ENCODE measurements at regions not wholly inside any gene's neighbourhood (a gene's known extent, or its start where the extent isn't known, plus 50 kb on each side); places are given as distances from the start of the nearest gene placed in this dataset.
"Not testable (repeated sequence)": the region's sequence is repeated elsewhere in the genome, so short reads cannot be mapped to it uniquely, and the experiment has no call there.

DNA sequence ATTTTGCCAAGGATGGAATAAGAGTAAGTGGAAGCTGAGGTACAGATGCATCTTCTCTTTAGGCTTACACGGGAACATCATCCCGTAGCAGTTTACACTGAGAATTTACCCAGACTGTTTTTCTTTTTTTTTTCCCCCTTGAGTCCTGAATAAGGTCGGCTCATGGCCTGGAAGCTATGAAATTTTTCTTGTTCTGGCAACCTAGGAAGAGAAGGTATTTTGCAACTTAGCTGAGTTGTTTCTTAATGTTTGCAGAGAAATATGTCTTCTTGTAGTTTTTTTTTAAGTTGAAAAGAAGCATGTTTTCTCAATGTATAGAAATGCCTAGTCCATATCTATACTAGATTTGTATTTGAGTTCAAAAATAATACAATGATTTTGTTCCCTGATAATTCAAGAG is 712.5 kb downstream of the TDRD15 start:
- DNase-seq (ENCODE audit: extremely low read depth in 1 of 11, low read depth in 9 of 11, low spot score in 4 of 11): no peak

DNA sequence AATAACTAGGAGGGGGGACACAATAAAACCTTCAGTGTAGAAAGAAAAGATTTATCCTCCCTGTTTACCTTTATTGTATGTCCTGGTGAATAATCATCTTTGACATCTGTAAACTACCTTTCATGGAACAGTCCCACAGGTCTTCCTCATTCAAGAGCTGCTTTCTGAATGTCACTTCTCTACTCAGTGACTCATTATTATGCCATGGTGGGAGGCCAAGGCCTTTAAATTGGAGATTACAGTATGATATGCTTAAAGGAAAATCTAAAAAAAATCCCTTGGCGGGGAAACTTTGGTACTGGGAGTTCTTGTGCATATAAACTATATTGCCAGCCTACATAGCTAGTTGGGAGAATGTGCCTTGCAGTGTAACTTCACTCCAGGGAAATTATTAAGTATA is 713.0 kb downstream of the TDRD15 start:
- no peak for DNase-seq (ENCODE audit: extremely low read depth in 1 of 11, low read depth in 9 of 11, low spot score in 4 of 11)

DNA sequence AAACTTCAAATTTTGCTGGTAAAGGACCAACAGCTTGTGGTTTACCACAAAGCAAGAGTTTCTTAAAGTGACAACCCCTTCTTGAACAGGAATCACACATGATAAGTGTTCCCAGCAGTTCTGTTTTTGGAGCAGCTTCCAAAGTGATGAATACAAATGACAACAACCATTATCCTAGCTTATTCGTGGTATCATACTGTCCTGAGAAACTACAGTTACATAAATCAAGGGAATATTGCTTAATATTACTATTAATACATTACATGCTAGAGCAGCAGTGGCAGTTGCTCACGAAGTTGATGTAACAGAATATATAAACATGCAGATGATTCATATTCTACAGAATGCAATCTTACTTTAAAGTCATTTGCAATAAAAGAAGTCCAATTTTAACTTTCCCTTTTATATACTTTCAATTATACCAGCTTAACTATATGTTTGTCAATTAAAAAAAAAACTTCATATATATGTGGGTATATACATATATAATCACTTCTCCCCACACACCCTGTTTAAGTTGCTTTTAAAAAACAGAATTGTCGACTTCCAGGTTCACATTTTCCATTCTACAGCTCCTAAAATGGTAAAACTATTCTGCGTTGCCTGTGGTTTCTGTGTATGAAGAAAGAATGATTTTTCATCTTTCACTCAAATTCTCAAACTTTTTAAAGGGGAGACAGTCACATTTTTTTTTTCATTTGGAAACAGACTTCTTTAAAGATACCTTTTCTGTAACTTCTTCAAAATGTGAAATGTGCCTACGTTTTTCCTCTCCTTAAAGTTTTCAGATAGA is 713.6 kb downstream of the TDRD15 start:
- no peak for DNase-seq (ENCODE audit: extremely low read depth in 1 of 11, low read depth in 9 of 11, low spot score in 4 of 11)

DNA sequence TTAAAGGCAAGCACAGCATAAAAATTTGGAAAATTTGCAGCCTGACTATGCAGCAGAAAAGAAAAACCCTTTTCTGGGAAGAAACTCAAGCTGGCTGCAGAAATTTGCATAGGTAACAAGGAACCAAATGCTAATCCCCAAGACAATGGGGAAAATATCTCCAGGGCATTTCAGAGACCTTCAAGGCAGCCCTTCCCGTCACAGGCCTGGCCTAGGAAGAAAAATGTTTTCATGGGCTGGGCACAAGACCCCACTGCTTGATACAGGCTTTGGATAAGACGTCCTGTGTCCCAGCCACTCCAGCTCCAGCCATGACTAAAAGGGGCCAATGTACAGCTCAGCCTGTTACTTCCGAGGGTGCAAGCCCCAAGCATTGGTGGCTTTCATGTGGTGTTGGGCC is 717.6 kb downstream of the TDRD15 start:
- no peak for DNase-seq (ENCODE audit: extremely low read depth in 1 of 11, low read depth in 9 of 11, low spot score in 4 of 11)

DNA sequence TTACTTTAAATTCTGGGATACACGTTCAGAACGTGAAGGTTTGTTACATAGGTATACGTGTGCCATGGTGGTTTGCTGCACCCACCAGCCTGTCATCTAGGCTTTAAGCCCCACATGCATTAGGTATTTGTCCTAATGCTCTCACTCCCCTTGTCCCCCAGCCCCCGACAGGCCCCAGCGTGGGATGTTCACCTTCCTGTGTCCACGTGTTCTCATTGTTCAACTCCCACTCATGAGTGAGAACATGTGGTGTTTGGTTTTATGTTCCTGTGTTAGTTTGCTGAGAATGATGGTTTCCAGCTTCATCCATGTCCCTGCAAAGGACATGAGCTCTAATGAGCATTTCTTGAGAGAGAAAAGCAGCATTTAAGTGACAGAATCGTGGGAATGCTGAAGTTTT is 726.6 kb downstream of the TDRD15 start:
- not testable (repeated sequence) for DNase-seq (ENCODE audit: extremely low read depth in 1 of 11, low read depth in 9 of 11, low spot score in 4 of 11)

DNA sequence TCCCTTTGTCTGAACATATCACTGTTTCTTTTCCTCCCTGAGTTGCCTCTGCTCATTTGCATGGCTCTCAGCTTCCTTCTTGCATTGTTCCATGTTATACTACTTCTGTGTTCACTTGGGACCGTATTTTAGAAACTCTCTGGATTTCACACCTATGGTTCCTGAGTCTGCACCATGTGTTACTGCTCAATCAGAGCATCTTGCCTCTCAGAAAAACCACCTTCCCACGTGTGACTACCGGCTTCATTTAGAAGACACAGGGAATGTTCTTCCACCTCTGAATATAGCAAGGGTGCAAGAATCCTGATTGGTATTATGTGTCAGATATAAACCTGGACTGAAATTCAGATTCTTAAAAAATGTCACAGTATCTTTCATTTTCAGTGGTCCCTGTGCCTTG is 731.2 kb downstream of the TDRD15 start:
- DNase-seq (ENCODE audit: extremely low read depth in 1 of 11, low read depth in 9 of 11, low spot score in 4 of 11): no peak

DNA sequence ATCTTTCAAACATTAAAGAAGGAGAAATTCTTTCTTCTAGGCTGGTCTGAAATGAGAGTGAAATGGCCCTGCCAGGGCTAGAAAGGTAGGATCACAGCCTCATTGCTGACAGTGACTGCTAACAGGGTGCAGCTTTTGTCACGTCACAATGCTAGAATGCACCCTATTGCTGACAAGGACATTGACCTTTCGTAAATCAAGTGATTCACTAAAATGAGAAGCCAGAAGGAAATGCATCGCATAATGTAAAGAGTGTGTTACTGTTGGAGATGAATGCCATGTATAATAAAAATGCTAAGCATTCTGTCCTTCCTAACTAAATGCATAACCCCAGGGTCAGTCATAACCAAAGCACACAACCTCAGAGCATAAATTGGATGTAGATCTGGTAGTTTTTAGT is 732.9 kb downstream of the TDRD15 start:
- DNase-seq (ENCODE audit: extremely low read depth in 1 of 11, low read depth in 9 of 11, low spot score in 4 of 11): no peak

DNA sequence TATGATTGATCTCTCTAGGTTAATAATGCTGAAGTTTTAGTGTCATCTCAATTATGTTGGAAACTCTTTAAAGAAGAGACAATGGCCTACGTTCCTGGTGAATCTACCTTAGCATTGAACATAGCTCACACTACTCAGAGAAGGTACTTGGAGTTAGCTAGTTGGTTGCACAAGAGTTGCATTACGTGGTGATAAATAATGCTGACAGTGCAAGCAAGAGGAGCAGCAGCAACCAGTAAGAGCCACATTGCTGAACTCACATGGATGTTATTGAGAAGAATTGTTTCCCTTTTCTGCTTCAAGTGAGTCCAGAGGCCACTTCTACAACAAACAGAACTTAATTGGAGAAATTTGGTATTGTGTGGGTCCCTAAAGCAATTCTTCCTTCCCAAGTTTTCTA is 737.1 kb downstream of the TDRD15 start:
- peak in 4 of 11 donors; percentile 0 to 17 (median 2) for DNase-seq (ENCODE audit: extremely low read depth in 1 of 11, low read depth in 9 of 11, low spot score in 4 of 11)

DNA sequence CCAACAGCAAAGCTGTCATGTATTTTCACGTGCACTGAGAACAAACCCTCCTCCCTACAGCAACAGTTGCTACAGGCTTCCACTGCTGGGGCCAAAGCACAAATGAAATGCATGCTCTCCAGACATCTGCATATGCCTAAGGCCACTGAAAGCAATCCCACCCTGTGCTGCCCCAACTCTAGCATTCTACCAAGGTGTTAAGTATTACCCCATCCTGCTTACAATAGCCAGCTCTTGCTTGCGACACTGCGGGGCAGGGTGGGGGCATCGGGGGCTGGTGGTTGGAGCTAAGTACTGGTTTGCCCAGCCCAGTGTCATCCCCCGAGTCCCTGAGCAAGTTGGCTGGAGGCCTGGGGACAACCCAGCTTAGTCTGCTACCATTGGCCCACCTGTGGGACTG is 742.5 kb downstream of the TDRD15 start:
- DNase-seq (ENCODE audit: extremely low read depth in 1 of 11, low read depth in 9 of 11, low spot score in 4 of 11): no peak

DNA sequence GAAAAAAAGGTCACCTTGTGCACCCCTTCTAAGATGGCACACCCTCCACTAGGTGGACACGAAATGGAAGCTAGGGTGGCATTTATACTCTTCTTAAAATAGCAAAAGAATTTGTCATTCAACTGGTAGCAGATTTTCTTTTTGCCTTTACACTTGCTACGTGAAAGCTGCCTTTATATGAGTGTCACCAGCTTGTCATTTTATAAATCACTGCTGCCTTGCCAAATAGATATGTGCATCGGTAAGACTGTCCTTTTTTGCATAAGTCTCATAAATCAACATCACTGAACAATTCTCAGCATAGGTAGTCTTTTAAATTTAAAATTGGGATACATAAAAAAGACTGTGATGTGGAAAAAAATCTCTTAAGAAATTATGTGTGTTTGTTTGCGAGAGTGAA is 764.1 kb downstream of the TDRD15 start:
- DNase-seq (ENCODE audit: extremely low read depth in 1 of 11, low read depth in 9 of 11, low spot score in 4 of 11): no peak

DNA sequence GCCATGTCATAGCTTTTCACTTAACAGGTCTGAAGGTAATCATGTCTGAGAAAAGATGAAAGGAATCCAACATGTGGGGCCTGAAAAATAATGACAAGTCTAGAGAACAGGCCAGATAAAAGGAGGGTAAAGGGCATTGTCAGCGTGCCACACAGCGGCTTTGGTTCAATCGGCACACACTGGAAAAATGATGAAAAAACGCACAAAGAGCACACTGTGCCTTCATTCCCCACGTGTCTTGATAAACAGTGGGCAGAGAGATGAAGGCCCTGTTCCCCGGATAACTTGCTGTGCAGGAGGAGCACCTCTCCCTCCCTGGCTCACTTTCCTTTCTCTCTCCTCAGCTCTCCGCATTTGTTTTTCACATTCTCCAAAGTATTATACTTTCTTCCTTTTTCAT is 766.3 kb downstream of the TDRD15 start:
- DNase-seq (ENCODE audit: extremely low read depth in 1 of 11, low read depth in 9 of 11, low spot score in 4 of 11): no peak

DNA sequence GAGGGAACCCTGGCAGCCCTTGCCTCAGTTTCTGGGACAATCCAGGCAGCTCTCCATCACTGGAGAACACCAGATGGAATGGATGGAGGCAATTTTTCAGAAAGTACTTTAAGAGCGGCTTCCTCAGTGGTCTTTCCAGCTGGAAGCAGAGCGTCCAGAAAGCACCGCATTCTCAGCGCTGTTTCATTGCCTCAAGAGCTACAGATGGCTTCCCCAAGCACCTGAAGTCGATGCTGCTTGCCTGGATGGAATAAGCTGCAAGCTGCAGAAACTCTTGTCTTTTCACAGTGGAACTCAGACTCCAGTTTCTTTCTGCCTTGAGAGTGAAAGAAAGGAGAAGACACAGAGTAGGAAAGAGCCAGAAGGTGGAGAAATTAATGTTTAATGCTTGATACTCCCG is 766.9 kb downstream of the TDRD15 start:
- DNase-seq (ENCODE audit: extremely low read depth in 1 of 11, low read depth in 9 of 11, low spot score in 4 of 11): no peak

DNA sequence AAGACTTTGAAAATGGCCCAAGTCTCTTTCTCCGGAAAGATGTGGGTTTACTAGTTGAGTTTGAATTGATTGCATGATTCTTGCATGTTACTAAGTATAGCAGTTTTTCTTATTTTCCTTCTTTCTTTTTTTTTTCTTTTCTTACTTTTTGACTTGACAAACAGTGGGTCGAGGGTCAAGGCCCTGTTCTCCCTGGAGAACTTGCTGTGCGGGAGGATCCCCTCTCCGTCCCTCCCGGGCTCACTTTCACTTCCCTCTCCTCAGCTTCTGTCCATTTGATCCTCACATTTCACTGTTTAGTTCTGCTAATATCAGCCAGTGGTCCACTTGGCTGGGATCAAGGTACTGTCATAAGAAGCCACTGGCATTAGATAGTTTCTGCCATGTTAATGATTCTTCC is 767.4 kb downstream of the TDRD15 start:
- no peak for DNase-seq (ENCODE audit: extremely low read depth in 1 of 11, low read depth in 9 of 11, low spot score in 4 of 11)

DNA sequence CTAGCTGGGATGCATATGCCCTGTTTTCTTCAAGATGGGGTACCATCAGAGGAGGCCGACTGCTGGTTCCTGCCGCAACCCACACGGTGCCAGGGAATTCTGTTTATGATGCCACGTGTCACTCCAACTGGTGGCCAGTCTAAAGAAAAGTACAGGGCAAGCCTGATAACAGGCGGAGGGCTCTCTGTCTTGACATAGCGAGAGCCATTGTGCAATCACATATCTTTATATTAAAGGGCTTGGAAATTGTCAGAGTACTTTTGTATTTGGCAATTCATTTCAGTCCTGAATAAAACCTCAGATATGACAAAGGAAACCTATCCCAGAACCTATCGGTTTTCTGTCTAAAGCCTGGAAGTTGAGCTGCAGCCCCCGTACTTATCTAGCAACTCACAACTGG is 768.4 kb downstream of the TDRD15 start:
- DNase-seq (ENCODE audit: extremely low read depth in 1 of 11, low read depth in 9 of 11, low spot score in 4 of 11): no peak

DNA sequence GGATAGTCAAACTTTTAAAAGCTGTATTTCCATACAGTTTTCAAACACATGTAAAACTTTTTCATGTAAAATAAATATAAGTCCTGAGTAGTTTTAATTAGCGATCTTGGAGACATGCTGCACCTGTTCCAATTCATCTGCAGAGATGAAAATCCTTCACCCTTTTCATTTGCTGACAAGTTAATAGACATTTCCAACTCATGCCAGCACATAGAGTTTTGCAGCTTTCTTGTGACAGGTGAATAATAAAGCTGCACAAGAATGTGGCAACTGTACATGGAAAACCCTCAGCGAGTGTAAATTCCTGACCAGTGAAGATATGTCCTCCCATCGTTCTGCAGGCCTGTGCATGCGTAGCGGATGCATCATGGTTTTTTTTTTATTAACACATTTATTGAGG is 771.4 kb downstream of the TDRD15 start:
- DNase-seq (ENCODE audit: extremely low read depth in 1 of 11, low read depth in 9 of 11, low spot score in 4 of 11): no peak

DNA sequence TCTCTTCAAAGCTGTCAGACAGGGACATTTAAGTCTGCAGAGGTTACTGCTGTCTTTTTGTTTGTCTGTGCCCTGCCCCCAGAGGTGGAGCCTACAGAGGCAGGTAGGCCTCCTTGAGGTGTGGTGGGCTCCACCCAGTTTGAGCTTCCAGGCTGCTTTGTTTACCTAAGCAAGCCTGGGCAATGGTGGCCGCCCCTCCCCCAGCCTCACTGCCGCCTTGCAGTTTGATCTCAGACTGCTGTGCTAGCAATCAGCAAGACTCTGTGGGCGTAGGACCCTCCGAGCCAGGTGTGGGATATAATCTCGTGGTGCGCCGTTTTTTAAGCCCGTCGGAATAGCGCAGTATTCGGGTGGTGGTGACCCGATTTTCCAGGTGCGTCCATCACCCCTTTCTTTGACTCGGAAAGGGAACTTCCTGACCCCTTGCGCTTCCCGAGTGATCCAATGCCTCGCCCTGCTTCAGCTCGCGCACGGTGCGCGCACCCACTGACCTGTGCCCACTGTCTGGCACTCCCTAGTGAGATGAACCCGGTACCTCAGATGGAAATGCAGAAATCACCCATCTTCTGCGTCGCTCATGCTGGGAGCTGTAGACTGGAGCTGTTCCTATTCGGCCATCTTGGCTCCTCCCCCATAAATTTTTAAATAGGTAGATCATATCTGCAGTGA is 785.1 kb downstream of the TDRD15 start:
- DNase-seq (ENCODE audit: extremely low read depth in 1 of 11, low read depth in 9 of 11, low spot score in 4 of 11): not testable (repeated sequence)

DNA sequence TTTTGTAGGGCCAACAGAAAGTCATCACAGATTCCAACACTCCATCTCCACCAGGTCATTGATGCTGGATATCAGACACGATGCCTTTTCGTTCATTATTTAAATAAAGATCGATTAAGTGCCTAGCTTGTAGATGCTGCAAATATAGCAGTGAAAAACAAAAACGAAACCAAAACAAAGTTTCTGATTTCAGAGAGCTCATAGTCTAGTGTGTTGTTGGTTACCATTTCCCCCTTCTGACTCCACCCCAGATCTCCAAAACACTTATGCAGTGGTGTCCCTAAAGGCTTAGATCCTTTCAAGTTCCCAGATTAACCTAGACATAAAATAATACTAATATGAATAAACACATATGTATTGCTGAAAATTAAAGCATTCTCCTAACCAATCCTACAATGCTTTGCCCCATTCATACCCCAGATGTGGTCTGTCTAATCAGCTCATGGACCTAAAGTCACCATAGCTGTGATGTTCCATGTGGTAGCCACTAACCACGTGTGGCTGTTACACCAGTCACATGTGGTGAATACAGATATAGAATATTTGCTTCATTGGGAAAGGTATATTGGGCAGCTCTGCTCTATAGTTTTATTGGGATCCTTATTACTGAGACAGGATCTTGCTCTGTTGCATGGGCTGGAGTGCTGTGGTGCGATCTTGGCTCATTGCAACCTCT is 787.2 kb downstream of the TDRD15 start:
- no peak for DNase-seq (ENCODE audit: extremely low read depth in 1 of 11, low read depth in 9 of 11, low spot score in 4 of 11)

DNA sequence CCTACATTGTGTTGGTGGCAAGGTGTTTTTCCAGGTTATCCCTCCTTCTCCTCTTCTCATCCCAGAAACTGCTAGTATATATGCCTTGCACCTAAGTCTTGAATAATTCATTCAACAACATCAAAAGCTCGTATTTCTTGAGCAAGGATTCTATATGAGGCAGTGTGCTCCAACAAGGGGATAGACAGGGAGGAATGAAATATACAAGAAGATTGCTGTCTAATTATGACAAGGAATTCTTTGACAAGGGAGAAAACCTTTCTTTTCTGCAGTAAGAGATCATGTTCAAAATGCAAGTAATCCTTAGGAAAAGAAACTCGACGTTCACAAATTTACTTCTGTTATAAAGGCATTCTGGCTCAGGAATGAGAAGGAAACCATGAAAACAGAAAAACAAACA is 788.6 kb downstream of the TDRD15 start:
- no peak for DNase-seq (ENCODE audit: extremely low read depth in 1 of 11, low read depth in 9 of 11, low spot score in 4 of 11)

DNA sequence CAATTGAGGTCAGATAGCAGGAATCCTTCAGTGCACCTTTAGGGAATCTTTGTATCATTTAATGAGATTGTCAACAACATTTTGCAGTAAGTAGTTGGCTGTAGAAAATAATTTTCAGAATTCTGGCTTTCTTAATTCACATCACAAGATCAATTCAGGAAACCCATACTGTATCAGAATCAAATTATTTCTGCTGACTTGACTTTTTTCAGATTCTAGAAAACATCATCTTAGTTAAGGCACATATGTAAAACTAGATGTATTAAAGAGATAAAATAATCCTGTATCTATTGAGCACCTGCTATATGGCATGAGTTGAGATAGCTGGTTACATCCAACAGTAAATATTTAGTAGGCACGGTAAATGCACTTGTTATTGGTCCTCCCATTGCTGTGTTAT is 791.4 kb downstream of the TDRD15 start:
- no peak for DNase-seq (ENCODE audit: extremely low read depth in 1 of 11, low read depth in 9 of 11, low spot score in 4 of 11)

DNA sequence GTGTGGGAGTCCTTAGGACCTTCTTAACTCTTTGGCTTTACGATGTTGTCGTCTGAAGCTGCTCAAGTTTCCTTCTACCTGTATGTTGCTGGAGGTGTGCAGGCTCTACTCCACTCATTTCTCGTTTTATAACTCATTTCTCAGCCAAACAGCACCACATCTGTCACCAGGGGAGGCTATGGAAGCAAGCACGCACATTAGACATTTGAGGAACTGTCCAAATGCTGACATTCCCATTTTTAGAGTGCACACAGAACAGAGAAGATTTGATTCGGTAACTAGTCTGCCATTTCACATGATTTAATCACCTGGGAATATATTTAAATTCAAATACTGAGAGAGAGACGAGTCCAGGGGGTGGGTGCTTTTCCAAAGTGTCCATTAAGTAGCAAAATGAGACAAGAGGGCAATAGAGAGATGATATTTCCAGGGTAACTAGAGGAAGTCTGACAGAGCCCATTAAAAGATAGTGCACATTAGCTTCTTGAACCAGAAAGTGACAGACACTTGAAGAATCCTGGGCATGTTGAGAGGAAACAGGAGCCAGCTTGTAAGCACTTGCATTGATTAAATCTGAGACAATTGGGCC is 793.3 kb downstream of the TDRD15 start:
- DNase-seq (ENCODE audit: extremely low read depth in 1 of 11, low read depth in 9 of 11, low spot score in 4 of 11): peak in 10 of 11 donors; percentile 19 to 48 (median 26)
